B cell (primary cell): ENCODE measurements at regions not wholly inside any gene's neighbourhood (a gene's known extent, or its start where the extent isn't known, plus 50 kb on each side); places are given as distances from the start of the nearest gene placed in this dataset.

Experiments used
- ATAC-seq: fragments of 200-7000 bp; cut with Tn5 transposase; one replicate; pipeline ENCODE4 v1.10.0; 2021; ENCODE audit warnings: low read depth, mild to moderate bottlenecking, moderate number of reproducible peaks, moderate library complexity
- CTCF ChIA-PET: fragments of 350-600 bp; sonication (Branson Sonifier 250); formaldehyde crosslinking; loops from one replicate; lab custom pipeline; 2021; ENCODE audit warnings: antibody characterized with exemption, inconsistent platforms; lab: Charles Lee
- POLR2A ChIA-PET: fragments of 350-600 bp; sonication (Branson Sonifier 250); formaldehyde crosslinking; loops from one replicate; lab custom pipeline; 2021; ENCODE audit warnings: antibody characterized with exemption; lab: Charles Lee
- DNase-seq: peaks from one replicate; pipeline ENCODE4 v3.0.0; 2013
- H2AFZ ChIP-seq: 2 replicates; pipeline ENCODE4 v1.6.1; 2012; ENCODE audit warnings: mild to moderate bottlenecking, low read depth, low read length; ENCODE audit not compliant: insufficient read depth, poor library complexity, severe bottlenecking
- H3K27ac ChIP-seq, 2 donors: 1 replicate in 1 of 2; 2 replicates in 1 of 2; pipeline ENCODE4 v1.5.1; 2012 to 2013; ENCODE audit warnings: low read length in 2 of 2, mild to moderate bottlenecking in 2 of 2, moderate library complexity in 1 of 2
- H3K27me3 ChIP-seq, 4 experiments: fragments of 200-600 bp in 1 of 4; sonication (generic) in 1 of 4; replicated peaks in 1 of 4; 1 replicate in 2 of 4; 2 replicates in 2 of 4; pipeline versions ENCODE4 v1.6.1 to v1.7.0; 2013 to 2016; ENCODE audit warnings: low read length in 3 of 4, mild to moderate bottlenecking in 2 of 4, mixed read lengths in 1 of 4, moderate library complexity in 1 of 4; ENCODE audit not compliant: insufficient read depth in 4 of 4, control insufficient read depth in 3 of 4; ENCODE audit errors: control extremely low read depth in 1 of 4
- H3K36me3 ChIP-seq, 2 experiments: replicated peaks in 1 of 2; 1 replicate in 1 of 2; 2 replicates in 1 of 2; pipeline versions ENCODE4 v1.6.1 to v1.7.1; 2013; ENCODE audit warnings: low read length in 1 of 2; ENCODE audit not compliant: insufficient read depth in 2 of 2, control insufficient read depth in 1 of 2; ENCODE audit errors: control extremely low read depth in 1 of 2, extremely low read depth in 1 of 2
- H3K4me1 ChIP-seq, 2 donors: fragments of 200-600 bp in 1 of 2; sonication (generic) in 1 of 2; 1 replicate in 1 of 2; 2 replicates in 1 of 2; pipeline versions ENCODE4 v1.5.1 to v1.6.1; 2013 to 2017; ENCODE audit warnings: low read length in 2 of 2; ENCODE audit not compliant: control insufficient read depth in 2 of 2, insufficient read depth in 2 of 2
- H3K4me2 ChIP-seq: replicated peaks from 2 replicates; pipeline ENCODE3; 2012; ENCODE audit warnings: mild to moderate bottlenecking, low read depth, low read length; ENCODE audit not compliant: poor library complexity, severe bottlenecking
- H3K4me3 ChIP-seq, 5 experiments: fragments of 200-600 bp in 1 of 5; sonication (generic) in 1 of 5; 1 replicate in 3 of 5; 2 replicates in 2 of 5; pipeline versions ENCODE4 v1.5.1 to v1.7.0; 2011 to 2016; ENCODE audit warnings: low read length in 4 of 5, mild to moderate bottlenecking in 4 of 5, low read depth in 2 of 5, control low read depth in 1 of 5, moderate library complexity in 1 of 5; ENCODE audit not compliant: insufficient read depth in 1 of 5; ENCODE audit errors: control extremely low read depth in 1 of 5, extremely low read depth in 1 of 5
- H3K79me2 ChIP-seq: fragments of 200-600 bp; sonication (generic); one replicate; pipeline ENCODE4 v1.6.0; 2016; ENCODE audit warnings: low read length; ENCODE audit not compliant: control insufficient read depth, insufficient read depth
- H3K9ac ChIP-seq: fragments of 200-600 bp; sonication (generic); 2 replicates; pipeline ENCODE4 v1.6.1; 2017; ENCODE audit warnings: mild to moderate bottlenecking, low read length, moderate library complexity
- H3K9me3 ChIP-seq, 3 donors: one replicate each; pipeline versions ENCODE4 v1.6.1 to v1.7.1; 2013; ENCODE audit warnings: low read length in 2 of 3; ENCODE audit not compliant: control insufficient read depth in 2 of 3, insufficient read depth in 1 of 3; ENCODE audit errors: control extremely low read depth in 1 of 3
- H4K20me1 ChIP-seq: 2 replicates; pipeline ENCODE4 v1.6.0; 2012; ENCODE audit warnings: mild to moderate bottlenecking, low read length; ENCODE audit not compliant: insufficient read depth, control insufficient read depth, poor library complexity, severe bottlenecking
- H3K27ac Mint-ChIP-seq: one replicate; pipeline ENCODE4 v1.8.0; 2021; ENCODE audit warnings: mixed read lengths
- H3K27me3 Mint-ChIP-seq: one replicate; pipeline ENCODE4 v1.8.0; 2021; ENCODE audit warnings: mixed read lengths
- H3K4me1 Mint-ChIP-seq: one replicate; pipeline ENCODE4 v1.8.0; 2021; ENCODE audit warnings: mixed read lengths
- H3K4me3 Mint-ChIP-seq: one replicate; pipeline ENCODE4 v1.8.0; 2021; ENCODE audit warnings: mixed read lengths
- H3K9me3 Mint-ChIP-seq: one replicate; pipeline ENCODE4 v1.8.0; 2022; ENCODE audit warnings: mixed read lengths; ENCODE audit not compliant: insufficient read depth
- CTCF ChIP-seq: fragments of 200-600 bp; IDR thresholded peaks from one replicate; pipeline ENCODE4 v1.8.0; 2022; ENCODE audit warnings: antibody characterized with exemption, mild to moderate bottlenecking
- EZH2 ChIP-seq: IDR thresholded peaks from 2 replicates; pipeline ENCODE4 v1.6.1; 2012; ENCODE audit warnings: borderline replicate concordance, low read depth, mild to moderate bottlenecking, moderate library complexity, low read length; ENCODE audit not compliant: insufficient read depth, poor library complexity, severe bottlenecking
- WGBS: methylation state at CpG from one replicate; pipeline ENCODE4 v1.1.5; 2013; ENCODE audit warnings: missing lambda C conversion rate; ENCODE audit not compliant: insufficient coverage; 5-methylcytosine and 5-hydroxymethylcytosine counted together
- intact Hi-C: fragments of 100-400 bp; cut with micrococcal nuclease; formaldehyde crosslinking; loops from one replicate; pipeline ENCODE4 v1.10.0; 2022

DNA sequence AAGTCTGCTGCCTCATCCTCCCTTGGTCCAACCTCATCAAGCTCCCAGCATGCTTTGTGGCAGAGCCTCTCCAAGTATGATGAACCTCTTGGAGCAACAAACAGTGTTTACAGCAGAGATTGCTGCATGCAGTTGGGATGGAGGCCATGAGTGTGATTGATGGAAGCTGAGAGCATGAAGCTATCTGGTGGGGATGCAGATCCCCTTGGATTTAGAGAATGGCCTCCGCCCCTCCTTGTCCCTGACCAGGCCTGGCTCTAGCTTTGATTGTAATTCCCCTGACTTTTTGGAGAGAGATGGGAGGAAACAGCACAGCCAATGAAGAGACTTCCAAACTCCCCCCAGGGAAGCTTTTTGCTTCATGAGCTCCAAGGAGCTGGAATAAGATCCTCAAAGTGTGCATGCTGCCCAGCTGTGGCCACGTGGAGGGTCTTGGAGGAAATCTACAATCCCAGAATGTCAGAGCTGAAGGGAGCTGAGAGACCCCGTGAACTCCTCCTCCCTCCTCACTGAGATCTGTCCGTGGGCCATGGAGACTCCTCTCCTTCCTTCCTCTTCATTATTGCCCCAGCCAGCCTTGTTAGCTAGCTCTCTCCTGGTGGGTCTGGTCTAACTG, 165.3 kb upstream of the USP24 start:
- TF ChIP-seq EZH2 (no peak), CTCF (no peak)
- Mint-ChIP-seq H3K9me3 (no peaks in the 10 kb centered on the region), H3K4me3 (no peak overlapping the region), H3K27me3 (peaks cover 4% of the 10 kb centered on the region), H3K4me1 (no peaks in the 10 kb centered on the region), H3K27ac (no peak overlapping the region)
- no peak overlapping the region for H3K4me3 ChIP-seq
- CTCF ChIA-PET, result interaction anchor here (0.6 to 3.7 kb wide), 6 partner anchors 15 to 1451 kb away, joined by 3 to 32 read pairs (median 4); no protein-coding TSS in a partner anchor
- no peaks in the 10 kb centered on the region for H4K20me1 ChIP-seq
- H2AFZ ChIP-seq, result no peak overlapping the region
- H3K9me3 ChIP-seq, result no peaks in the 10 kb centered on the region
- no peaks in the 10 kb centered on the region for H3K27me3 ChIP-seq
- DNase-seq (no peak), ATAC-seq (no peak)
- no peak overlapping the region for H3K9ac ChIP-seq
- no peak overlapping the region for H3K27ac ChIP-seq
- 69% methylated on average over 3 of the region's 4 CpGs for WGBS
- no peaks in the 10 kb centered on the region for H3K79me2 ChIP-seq
- H3K4me2 ChIP-seq, result no peak overlapping the region
- H3K4me1 ChIP-seq, result no peaks in the 10 kb centered on the region
- H3K36me3 ChIP-seq, result no peaks in the 10 kb centered on the region
- POLR2A ChIA-PET, result no interaction called here
- intact Hi-C loops, result no loop called here

DNA sequence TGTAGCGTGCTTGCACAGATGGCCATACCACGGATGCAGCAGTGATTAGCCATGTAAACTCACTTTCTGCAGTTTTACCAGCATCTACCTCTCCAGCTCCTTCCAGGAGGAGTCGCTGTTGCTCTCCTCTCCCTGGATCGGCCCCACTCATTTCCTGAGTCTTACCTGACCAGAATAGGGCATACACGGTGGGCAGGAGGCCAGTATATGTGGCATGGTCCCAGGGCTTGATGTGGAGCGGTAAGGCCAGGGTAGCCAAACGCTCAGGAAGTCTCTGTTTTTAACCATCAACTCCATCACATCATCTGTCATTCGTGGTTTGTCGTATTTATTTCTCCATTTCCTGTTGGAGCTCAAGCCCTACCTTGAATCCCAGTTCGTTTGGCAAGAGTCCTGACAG, 163.4 kb upstream of the USP24 start:
- Mint-ChIP-seq H3K4me3 (no peak overlapping the region), H3K9me3 (no peaks in the 10 kb centered on the region), H3K4me1 (no peaks in the 10 kb centered on the region), H3K27ac (no peak overlapping the region), H3K27me3 (peaks cover 4% of the 10 kb centered on the region)
- no peak overlapping the region for H3K4me3 ChIP-seq
- TF ChIP-seq EZH2 (no peak), CTCF (peak; percentile 37)
- no peak overlapping the region for H3K27ac ChIP-seq
- H3K36me3 ChIP-seq, result no peaks in the 10 kb centered on the region
- ATAC-seq (no peak), DNase-seq (peak; percentile 18)
- WGBS, result 41% methylated on average over 7 of the region's 10 CpGs
- no peaks in the 10 kb centered on the region for H3K79me2 ChIP-seq
- H4K20me1 ChIP-seq, result no peaks in the 10 kb centered on the region
- no peaks in the 10 kb centered on the region for H3K4me1 ChIP-seq
- H3K4me2 ChIP-seq, result no peak overlapping the region
- H2AFZ ChIP-seq, result peak overlapping the region; percentile 39
- ChIA-PET POLR2A (no interaction called here), CTCF (interaction anchor here (0.6 to 3.7 kb wide), 10 partner anchors 9 to 1331 kb away, joined by 3 to 32 read pairs (median 3); no protein-coding TSS in a partner anchor)
- H3K9ac ChIP-seq, result no peak overlapping the region
- no peaks in the 10 kb centered on the region for H3K9me3 ChIP-seq
- H3K27me3 ChIP-seq, result no peaks in the 10 kb centered on the region
- intact Hi-C loops, result no loop called here
